Tibial nerve (tissue), 3 donors: ENCODE measurements at regions not wholly inside any gene's neighbourhood (a gene's known extent, or its start where the extent isn't known, plus 50 kb on each side); places are given as distances from the start of the nearest gene placed in this dataset.

ENCODE experiments used
- CTCF ChIP-seq, 5 experiments: fragments of 200-600 bp in 3 of 5; fragments of 450-650 bp in 2 of 5; sonication (generic) in 3 of 5; IDR thresholded peaks; one replicate each; pipeline ENCODE4 v1.5.1; 2016 to 2019; ENCODE audit warnings: antibody characterized with exemption in 5 of 5, mild to moderate bottlenecking in 3 of 5, moderate library complexity in 2 of 5
- POLR2A ChIP-seq, 2 donors: fragments of 450-650 bp; IDR thresholded peaks; one replicate each; pipeline ENCODE4 v1.6.1; 2017; ENCODE audit warnings: antibody characterized with exemption in 2 of 2, mild to moderate bottlenecking in 2 of 2, moderate library complexity in 2 of 2

GRCh38 chr12:126792411-126792810, 1474.6 kb upstream of the TMEM132C start:
- TF ChIP-seq CTCF (IDR thresholded peaks at IDR 0.05) = no peak
- TF ChIP-seq POLR2A (IDR thresholded peaks at IDR 0.05) = no peak
